C4-2B (cell line): ENCODE measurements at regions not wholly inside any gene's neighbourhood (a gene's known extent, or its start where the extent isn't known, plus 50 kb on each side); places are given as distances from the start of the nearest gene placed in this dataset.
"Not testable (repeated sequence)": the region's sequence is repeated elsewhere in the genome, so short reads cannot be mapped to it uniquely, and the experiment has no call there.

ENCODE experiments used
- H3K27ac ChIP-seq: fragments of 450-650 bp; 2 replicates; pipeline ENCODE4 v1.5.1; 2017
- ZFX ChIP-seq: fragments of 450-650 bp; IDR thresholded peaks from 2 replicates; pipeline ENCODE4 v1.6.1; 2017
- TF ChIP-seq, protein P1 (sequence below): fragments of 450-650 bp; conservative IDR thresholded peaks from 2 replicates; pipeline ENCODE4 v1.5.1; 2017; ENCODE audit warnings: mild to moderate bottlenecking

- H3K27ac ChIP-seq: not testable (repeated sequence)
These were observed 64.5 kb downstream of the UGT2B28 start for GRCh38 chr4:69344786-69345185.

GRCh38 chr4:69348746-69349145 is 68.5 kb downstream of the UGT2B28 start:
- not testable (repeated sequence) for H3K27ac ChIP-seq

- no peak overlapping the region for H3K27ac ChIP-seq
- TF ChIP-seq, protein P1, sequence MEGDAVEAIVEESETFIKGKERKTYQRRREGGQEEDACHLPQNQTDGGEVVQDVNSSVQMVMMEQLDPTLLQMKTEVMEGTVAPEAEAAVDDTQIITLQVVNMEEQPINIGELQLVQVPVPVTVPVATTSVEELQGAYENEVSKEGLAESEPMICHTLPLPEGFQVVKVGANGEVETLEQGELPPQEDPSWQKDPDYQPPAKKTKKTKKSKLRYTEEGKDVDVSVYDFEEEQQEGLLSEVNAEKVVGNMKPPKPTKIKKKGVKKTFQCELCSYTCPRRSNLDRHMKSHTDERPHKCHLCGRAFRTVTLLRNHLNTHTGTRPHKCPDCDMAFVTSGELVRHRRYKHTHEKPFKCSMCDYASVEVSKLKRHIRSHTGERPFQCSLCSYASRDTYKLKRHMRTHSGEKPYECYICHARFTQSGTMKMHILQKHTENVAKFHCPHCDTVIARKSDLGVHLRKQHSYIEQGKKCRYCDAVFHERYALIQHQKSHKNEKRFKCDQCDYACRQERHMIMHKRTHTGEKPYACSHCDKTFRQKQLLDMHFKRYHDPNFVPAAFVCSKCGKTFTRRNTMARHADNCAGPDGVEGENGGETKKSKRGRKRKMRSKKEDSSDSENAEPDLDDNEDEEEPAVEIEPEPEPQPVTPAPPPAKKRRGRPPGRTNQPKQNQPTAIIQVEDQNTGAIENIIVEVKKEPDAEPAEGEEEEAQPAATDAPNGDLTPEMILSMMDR: no peak
These were observed 80.0 kb downstream of the UGT2B28 start for GRCh38 chr4:69360271-69360670.

- not testable (repeated sequence) for H3K27ac ChIP-seq
These were observed 80.5 kb downstream of the UGT2B28 start for GRCh38 chr4:69360768-69361167.

GRCh38 chr4:69362351-69362750 is 82.1 kb downstream of the UGT2B28 start:
- H3K27ac ChIP-seq: no peak overlapping the region
- no peak for TF ChIP-seq ZFX
- TF ChIP-seq, protein P1: no peak

DNA sequence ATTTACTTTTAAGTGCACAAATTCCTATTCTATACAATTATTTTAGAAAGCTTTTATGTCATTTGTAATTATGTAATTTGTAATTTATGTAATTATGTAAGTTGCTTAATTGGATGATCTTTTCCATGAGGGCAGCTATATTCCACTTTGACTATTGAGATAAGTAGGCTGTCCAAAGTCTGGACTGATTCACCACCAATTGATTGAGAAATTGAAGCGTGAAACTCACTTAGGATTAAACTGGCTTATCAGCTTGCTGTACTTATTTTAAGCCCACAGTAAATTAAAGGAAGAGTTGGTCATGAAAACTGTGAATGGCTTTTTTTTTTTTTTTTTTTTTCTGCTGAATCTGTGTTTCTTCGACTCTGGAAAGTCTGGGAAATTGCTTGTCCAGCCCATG is 87.4 kb downstream of the UGT2B28 start:
- not testable (repeated sequence) for H3K27ac ChIP-seq

GRCh38 chr4:69376450-69376849 is 96.2 kb downstream of the UGT2B28 start:
- no peak overlapping the region for H3K27ac ChIP-seq
- TF ChIP-seq ZFX: no peak
- TF ChIP-seq, protein P1: no peak

DNA sequence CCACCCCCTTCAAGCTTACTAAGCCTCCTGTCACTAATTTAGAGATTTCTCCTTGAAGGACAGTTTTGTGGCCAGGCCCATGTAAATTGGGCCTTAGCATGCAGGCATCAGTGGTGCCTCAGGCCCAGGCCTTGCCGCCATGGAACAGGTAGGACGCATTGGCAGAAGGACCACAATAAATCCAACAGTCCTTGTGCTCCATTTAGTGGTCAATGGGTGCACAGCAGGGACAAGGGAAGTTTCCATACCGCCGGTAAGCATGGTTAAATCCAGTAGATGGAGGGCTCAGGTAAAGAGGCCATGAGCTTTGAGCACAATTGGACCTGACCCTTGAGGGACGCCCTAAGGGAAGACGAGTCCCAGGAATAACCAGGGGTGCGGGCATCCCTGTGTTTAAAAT is 97.3 kb downstream of the UGT2B28 start:
- no peak overlapping the region for H3K27ac ChIP-seq
- TF ChIP-seq ZFX: no peak
- TF ChIP-seq, protein P1: no peak; the same call in 1 of the 2 replicates

DNA sequence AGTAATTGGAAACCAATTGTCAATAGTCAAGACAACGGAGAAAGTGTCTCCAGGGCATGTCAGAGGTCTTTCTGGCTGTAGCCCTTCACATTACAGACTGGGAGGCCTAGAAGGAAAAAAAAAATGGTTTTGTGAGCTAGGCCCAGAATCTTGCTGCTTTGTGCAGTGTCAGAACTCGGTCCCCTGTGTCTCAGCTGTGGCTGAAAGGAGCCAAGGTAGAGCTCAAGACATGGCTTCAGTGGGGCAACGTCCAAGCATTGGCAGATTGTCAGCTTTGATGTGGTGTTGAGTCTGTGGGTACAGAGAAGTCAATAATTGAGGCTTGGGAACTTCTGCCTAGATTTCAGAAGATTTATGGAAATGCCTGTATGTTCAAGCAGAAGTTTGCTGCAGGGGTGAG is 103.0 kb downstream of the UGT2B28 start:
- TF ChIP-seq ZFX: no peak
- TF ChIP-seq, protein P1: no peak
- no peak overlapping the region for H3K27ac ChIP-seq

- H3K27ac ChIP-seq: peak overlapping the region; percentile 41; the same call in 1 of the 2 replicates
These were observed 106.6 kb downstream of the UGT2B4 start for GRCh38 chr4:69389111-69389510.

GRCh38 chr4:69408451-69408850 is 87.3 kb downstream of the UGT2B4 start:
- TF ChIP-seq ZFX: no peak
- TF ChIP-seq, protein P1: no peak
- H3K27ac ChIP-seq: no peak overlapping the region

DNA sequence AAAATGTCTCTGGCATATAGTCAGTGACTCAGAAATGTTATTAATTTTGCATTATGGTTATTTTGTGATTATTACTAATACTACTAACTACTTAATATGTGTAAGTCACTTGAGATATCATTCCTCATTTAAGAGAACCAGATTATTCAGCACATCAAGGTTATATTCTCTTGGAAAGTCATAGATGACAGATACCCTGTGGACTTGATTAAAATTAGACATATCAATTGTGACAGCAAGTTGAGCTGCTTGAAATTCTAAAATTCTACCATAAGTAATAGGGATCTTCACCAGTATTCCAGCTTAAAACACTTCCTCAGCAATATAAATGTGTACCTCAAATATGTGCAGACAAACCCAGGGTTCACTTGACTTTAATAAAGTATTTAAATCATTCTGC is 83.7 kb downstream of the UGT2B4 start:
- H3K27ac ChIP-seq: not testable (repeated sequence)

DNA sequence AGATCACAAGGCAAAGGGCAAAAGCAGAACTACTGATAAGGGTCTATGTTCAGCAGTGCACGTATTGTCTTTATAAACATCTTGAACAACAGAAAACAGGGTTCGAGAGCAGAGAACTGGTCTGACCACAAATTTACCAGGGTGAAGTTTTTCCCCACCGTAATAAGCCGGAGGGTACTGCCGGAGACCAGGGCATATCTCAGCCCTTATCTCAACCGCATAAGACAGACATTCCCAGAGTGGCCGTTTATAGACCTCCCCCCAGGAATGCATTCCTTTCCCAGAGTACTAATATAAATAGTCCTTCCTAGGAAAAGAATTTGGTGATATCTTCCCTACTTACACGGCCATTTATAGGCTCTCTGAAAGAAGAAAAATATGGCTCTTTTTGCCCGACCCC is 71.0 kb downstream of the UGT2B4 start:
- H3K27ac ChIP-seq: not testable (repeated sequence)
